Renal pelvis (tissue), 1 donor: ENCODE measurements at regions not wholly inside any gene's neighbourhood (a gene's known extent, or its start where the extent isn't known, plus 50 kb on each side); places are given as distances from the start of the nearest gene placed in this dataset.
"Not testable (repeated sequence)": the region's sequence is repeated elsewhere in the genome, so short reads cannot be mapped to it uniquely, and the experiment has no call there.

Source experiments
- DNase-seq: peaks from one replicate; pipeline ENCODE4 v3.0.0-alpha.2; 2013

- no peak for DNase-seq
Measured at GRCh38 chr13:65677906-65678305, 1552.2 kb downstream of the PCDH9 start.

- not testable (repeated sequence) for DNase-seq
Measured at GRCh38 chr13:65675383-65675782, 1554.8 kb downstream of the PCDH9 start.

- no peak for DNase-seq
Measured at GRCh38 chr13:65670014-65670625, 1560.0 kb downstream of the PCDH9 start.

DNA sequence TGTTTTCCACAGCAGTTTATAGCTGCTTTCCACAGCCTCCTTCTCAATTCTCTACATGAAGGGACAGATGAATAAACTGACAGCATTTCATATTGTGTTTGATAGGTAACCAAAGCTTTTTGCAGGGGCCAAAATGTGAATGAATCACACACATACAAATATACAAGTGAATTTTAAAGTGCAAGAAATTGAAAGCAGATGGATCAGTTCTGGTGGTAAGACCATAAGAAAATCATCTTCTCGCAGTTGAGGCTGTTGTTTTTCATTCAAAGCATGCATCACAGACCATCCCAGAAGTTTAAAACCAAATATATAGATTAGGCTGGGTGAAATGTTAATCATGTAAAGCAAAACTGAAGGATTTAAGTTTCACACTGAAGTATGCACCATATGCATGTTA, 1569.4 kb downstream of the PCDH9 start:
- no peak for DNase-seq

DNA sequence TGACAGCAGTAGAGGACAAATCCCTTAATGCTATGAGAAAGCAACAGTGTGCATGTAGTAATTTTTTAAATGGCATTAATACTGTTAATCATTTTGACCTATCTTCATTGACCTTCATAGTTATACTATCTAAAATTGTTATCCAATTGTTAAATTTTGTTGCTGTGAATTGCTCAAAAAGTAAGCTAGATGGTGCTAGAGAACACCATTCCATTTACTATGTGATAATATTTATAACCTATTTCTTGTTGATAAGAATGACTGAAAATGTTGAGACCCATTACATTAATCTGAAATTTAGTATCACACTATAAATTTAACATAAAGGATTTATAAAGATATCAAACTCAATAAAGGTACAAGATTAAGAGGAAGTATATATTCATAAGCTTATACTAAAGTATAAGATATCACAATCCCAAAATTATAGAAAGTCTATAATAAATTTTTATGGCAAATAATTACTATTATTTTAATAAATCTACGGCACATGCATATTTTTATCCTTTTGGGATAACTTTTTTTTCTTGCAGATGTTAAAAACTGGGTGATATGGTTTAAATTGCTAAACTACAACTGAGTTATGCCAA, 1573.3 kb downstream of the PCDH9 start:
- DNase-seq, result no peak

DNA sequence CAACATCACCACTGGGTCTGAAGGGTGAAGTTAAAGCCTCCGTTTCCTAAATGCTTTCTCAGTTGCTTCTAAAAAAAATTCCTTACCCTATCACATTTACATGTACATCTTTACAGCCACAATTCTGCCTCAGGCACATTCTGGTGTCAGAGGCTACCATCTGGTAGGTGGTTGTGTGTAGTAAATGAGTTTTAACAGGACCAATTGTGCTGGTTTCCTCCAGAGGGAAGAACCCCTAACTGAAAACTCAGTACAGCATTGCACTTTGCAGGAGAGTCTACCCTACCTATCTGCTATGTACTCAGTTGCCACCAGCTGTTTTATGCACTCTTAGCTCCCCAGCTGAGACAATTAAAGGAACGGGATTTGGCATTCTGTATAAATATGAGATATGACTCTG, 1576.5 kb downstream of the PCDH9 start:
- no peak for DNase-seq

- DNase-seq, result no peak
Measured at GRCh38 chr13:65650321-65650720, 1579.8 kb downstream of the PCDH9 start.

GRCh38 chr13:65642996-65643395, 1587.1 kb downstream of the PCDH9 start:
- DNase-seq, result no peak

DNA sequence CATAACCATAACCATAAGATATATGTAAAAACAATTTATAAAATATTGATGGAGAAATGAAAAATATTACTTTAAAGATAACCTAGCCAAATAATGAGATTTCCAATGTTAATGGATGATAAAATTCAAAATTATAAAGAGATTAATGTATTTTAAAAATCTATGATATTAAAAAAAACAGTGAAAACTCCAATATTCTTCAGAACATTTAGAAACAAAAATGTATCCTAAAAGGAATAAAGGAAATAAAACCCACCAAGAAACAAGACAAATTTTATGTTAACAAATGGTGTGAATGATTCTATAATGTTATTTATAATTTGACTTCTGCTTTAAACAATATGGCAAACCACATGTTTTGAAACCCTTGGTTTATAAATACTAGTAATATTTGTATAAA, 1587.8 kb downstream of the PCDH9 start:
- no peak for DNase-seq

DNA sequence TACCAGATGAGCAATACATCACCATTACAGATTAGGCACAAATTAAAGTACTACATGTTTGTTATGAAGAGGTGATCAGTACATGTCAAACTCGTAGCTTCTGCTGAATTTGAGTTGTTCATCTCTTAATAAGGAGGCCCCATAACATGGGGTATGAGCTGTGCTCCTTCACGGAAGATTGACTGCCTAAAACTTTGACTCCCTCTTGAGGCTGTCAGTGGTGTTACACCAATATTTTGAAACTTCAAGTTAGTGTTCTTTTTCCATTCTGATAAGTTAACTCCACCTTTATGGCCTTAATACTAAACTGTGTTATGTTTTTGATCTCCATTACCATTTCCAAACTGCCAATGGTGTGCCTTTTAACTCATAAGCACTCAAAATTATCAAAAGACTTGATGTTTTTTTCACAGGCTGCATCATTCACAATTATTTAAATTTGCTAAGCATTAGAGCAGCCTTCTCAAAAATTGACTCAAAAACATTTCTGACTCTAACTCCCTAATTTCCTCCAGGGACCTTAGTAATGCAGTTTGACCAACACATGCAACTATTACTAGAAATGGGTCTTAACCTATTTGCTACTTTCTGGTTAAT, 1591.5 kb downstream of the PCDH9 start:
- peak; percentile 4 for DNase-seq

DNA sequence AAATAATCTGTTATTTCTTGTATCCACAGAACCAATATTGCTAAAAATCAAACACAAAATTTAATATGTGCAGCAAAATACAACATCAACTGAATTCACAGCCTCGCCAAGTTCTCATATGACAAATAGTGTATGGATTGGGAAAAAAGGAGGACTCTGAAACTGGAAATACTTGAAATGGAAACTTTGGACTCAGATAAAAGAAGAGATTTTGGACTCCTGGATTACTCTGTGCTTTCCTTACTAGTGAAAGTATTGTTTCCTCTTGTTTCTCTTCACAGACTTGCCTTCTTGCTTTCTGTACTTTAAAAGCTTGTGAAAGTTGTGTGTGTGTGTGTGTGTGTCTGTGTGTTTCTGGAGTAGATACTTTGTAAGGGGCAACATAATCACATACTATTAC, 1596.3 kb downstream of the PCDH9 start:
- DNase-seq, result no peak

DNA sequence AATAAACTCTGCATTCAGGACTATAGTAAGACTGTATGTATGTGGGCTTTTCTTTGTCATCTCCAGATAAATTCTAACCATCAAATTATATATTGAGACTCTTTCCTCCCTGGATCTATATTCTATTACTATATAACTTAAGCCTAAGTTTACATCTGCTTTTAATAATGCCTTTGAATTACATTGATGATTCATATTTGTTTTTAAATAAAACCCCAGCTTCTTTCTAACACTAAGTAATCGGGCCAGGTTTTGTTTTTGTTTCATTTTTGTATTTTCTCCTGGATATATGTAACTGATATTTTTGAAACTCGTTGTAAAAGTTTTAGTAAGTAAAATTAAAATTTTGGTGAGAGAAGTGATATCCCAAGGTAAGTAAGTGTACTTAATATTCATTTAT, 1599.1 kb downstream of the PCDH9 start:
- no peak for DNase-seq

GRCh38 chr13:65629926-65630325, 1600.2 kb downstream of the PCDH9 start:
- no peak for DNase-seq

DNA sequence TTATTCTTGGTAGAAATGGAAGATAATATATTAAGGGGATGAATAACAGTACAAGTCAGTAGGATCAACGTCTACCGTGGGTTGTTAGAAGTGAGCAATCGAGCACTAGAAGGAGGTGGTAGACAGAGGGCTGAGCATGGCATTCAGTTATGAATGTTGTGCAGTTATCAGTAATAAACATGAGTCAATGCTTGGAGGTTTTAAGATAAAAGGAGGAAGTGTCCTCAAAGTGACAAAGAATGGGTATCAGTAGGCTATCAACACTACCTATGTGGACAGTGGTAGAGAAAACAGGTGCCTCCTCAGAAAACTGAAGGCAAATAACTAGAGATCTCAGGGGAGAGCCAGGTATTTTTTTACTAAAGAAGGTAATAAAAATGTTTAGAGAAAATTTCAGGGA, 1607.0 kb downstream of the PCDH9 start:
- no peak for DNase-seq

GRCh38 chr13:65615506-65615905, 1614.6 kb downstream of the PCDH9 start:
- DNase-seq, result no peak

DNA sequence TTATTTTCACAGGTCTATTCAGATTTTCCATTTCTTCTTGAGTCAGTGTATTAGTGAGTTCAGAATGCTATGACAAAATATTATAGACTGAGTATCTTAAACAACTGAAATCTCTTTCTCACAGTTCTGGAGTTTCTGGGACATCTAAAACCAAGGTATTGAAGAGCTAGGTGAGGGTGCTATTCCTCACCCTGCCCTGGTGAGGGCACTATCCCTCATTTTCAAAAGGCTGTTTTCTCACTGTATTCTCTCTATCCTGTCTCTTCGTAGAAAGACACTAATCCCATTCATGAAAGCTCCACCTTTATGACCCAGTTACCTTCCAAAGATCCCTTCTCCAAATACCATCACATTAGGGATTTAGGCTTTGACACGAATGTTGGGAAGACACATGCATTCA, 1617.1 kb downstream of the PCDH9 start:
- DNase-seq, result no peak

GRCh38 chr13:65609350-65609749, 1620.8 kb downstream of the PCDH9 start:
- no peak for DNase-seq

GRCh38 chr13:65606622-65607021, 1623.5 kb downstream of the PCDH9 start:
- no peak for DNase-seq

DNA sequence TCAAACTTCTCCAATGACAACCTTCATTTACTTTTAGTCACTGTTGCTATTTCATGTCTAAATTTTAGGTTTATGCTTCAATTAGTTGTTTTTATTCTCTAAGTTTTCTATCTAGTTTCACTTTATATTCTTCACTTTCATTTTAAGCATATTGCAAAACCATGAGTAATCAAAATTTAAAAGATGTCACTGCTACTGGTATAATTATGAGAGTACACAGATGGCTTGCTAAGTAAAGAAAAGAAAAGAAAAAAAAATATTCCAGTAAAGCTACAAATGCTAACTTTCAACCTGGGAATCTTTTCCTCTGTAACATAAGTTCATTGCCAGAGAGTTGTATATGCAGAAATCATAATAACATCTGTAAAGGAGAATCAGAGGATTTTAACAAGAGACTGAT, 1624.7 kb downstream of the PCDH9 start:
- no peak for DNase-seq

- no peak for DNase-seq
Measured at GRCh38 chr13:65603160-65603559, 1627.0 kb downstream of the PCDH9 start.

GRCh38 chr13:65601855-65602254, 1628.3 kb downstream of the PCDH9 start:
- DNase-seq, result no peak

DNA sequence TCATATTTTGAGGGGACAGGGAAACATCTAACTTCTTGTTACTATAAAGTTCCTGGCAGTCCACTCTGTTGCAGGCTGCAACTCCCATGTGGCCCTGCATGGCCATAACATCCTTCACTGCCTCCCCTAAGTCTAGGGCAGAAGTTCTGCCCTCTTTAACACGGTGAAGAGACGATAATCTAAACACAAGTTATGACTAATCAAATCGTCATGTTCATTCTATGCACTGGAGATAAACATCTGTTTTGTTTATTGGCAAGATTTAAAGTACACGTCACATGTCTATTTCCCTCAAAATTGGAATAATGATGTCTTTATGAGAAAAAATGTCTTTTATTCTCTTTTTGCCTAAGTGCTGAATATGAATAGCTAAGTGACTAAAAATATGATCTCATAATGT, 1629.4 kb downstream of the PCDH9 start:
- DNase-seq, result no peak

GRCh38 chr13:65597839-65598818, 1632.0 kb downstream of the PCDH9 start:
- DNase-seq, result no peak
